GM18870 (cell line): ENCODE measurements at regions not wholly inside any gene's neighbourhood (a gene's known extent, or its start where the extent isn't known, plus 50 kb on each side); places are given as distances from the start of the nearest gene placed in this dataset.

Experiments
- ATAC-seq: cut with Tn5 transposase; IDR thresholded peaks from one replicate; pipeline ENCODE4 v1.9.1; 2021; ENCODE audit warnings: moderate library complexity; ENCODE audit not compliant: unreplicated experiment

- no peak for ATAC-seq
Measured at GRCh38 chr2:187139469-187139868, 290.5 kb upstream of the ZSWIM2 start.

- ATAC-seq, result no peak
Measured at GRCh38 chr2:187138265-187138664, 289.3 kb upstream of the ZSWIM2 start.

GRCh38 chr2:187136646-187137045 is 287.7 kb upstream of the ZSWIM2 start:
- ATAC-seq, result no peak

GRCh38 chr2:187134306-187134705 is 285.3 kb upstream of the ZSWIM2 start:
- no peak for ATAC-seq

GRCh38 chr2:187129868-187130267 is 280.9 kb upstream of the ZSWIM2 start:
- no peak for ATAC-seq

GRCh38 chr2:187129306-187129705 is 280.3 kb upstream of the ZSWIM2 start:
- ATAC-seq, result no peak

- no peak for ATAC-seq
Measured at GRCh38 chr2:187126247-187127005, 277.5 kb upstream of the ZSWIM2 start.

GRCh38 chr2:187125318-187125717 is 276.3 kb upstream of the ZSWIM2 start:
- no peak for ATAC-seq

- no peak for ATAC-seq
Measured at GRCh38 chr2:187124529-187124928, 275.6 kb upstream of the ZSWIM2 start.

- no peak for ATAC-seq
Measured at GRCh38 chr2:187118331-187119099, 269.5 kb upstream of the ZSWIM2 start.

- no peak for ATAC-seq
Measured at GRCh38 chr2:187117483-187117882, 268.5 kb upstream of the ZSWIM2 start.

GRCh38 chr2:187115627-187116026 is 266.7 kb upstream of the ZSWIM2 start:
- no peak for ATAC-seq

GRCh38 chr2:187107001-187107400 is 258.0 kb upstream of the ZSWIM2 start:
- no peak for ATAC-seq

GRCh38 chr2:187105218-187105617 is 256.2 kb upstream of the ZSWIM2 start:
- no peak for ATAC-seq

GRCh38 chr2:187102381-187102780 is 253.4 kb upstream of the ZSWIM2 start:
- ATAC-seq, result no peak

- ATAC-seq, result no peak
Measured at GRCh38 chr2:187098154-187098553, 249.2 kb upstream of the ZSWIM2 start.

- ATAC-seq, result no peak
Measured at GRCh38 chr2:187093771-187094412, 244.9 kb upstream of the ZSWIM2 start.

- ATAC-seq, result no peak
Measured at GRCh38 chr2:187091664-187092063, 242.7 kb upstream of the ZSWIM2 start.

- ATAC-seq, result no peak
Measured at GRCh38 chr2:187084524-187084923, 235.6 kb upstream of the ZSWIM2 start.

GRCh38 chr2:187081461-187081860 is 232.5 kb upstream of the ZSWIM2 start:
- no peak for ATAC-seq

- no peak for ATAC-seq
Measured at GRCh38 chr2:187079901-187080300, 230.9 kb upstream of the ZSWIM2 start.

- ATAC-seq, result no peak
Measured at GRCh38 chr2:187078297-187078696, 229.3 kb upstream of the ZSWIM2 start.
